AG20443 (cell line): ENCODE measurements at regions not wholly inside any gene's neighbourhood (a gene's known extent, or its start where the extent isn't known, plus 50 kb on each side); places are given as distances from the start of the nearest gene placed in this dataset.

ENCODE experiments used
- DNase-seq: peaks from one replicate; pipeline ENCODE4 v3.0.0; 2012; ENCODE audit warnings: low spot score, mixed read lengths

DNA sequence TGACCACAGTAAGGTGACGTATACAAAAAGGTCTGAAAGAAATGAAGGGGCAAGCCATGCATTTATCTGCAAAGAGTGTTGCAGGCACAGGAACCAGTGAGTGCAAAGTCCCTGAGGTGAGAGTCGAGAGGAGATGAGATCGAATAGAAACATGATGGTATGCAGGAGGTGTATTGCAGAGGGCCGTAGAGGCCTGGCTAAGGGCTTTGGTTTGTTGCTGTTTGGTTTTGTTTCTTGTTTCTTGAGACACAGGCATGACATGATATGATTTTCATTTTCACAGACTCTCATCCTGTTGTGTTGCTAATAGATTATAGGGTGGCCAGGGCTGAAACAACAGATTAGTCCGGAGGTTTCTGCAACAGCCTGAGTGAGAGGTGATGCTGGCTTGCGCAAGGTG lies 80.4 kb downstream of the HSPH1 start:
- DNase-seq = no peak

DNA sequence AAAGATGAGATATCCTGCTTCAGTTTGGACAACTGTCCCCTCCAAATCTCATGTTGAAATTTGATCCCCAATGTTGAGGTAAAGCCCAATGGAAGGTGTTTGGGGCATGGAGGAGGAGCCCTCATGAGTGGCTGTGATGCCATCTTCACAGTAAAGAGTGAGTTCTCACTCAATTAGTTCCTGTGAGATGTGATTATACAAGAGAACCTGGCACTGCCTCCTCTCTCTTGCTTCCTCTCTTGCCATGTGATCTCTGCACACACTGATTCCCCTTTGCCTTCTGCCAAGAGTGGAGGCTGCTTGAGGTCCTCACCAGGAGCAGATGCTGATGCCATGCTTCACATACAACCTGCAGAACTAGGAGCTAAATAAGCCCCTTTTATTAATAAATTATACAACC lies 86.9 kb downstream of the HSPH1 start:
- no peak for DNase-seq

DNA sequence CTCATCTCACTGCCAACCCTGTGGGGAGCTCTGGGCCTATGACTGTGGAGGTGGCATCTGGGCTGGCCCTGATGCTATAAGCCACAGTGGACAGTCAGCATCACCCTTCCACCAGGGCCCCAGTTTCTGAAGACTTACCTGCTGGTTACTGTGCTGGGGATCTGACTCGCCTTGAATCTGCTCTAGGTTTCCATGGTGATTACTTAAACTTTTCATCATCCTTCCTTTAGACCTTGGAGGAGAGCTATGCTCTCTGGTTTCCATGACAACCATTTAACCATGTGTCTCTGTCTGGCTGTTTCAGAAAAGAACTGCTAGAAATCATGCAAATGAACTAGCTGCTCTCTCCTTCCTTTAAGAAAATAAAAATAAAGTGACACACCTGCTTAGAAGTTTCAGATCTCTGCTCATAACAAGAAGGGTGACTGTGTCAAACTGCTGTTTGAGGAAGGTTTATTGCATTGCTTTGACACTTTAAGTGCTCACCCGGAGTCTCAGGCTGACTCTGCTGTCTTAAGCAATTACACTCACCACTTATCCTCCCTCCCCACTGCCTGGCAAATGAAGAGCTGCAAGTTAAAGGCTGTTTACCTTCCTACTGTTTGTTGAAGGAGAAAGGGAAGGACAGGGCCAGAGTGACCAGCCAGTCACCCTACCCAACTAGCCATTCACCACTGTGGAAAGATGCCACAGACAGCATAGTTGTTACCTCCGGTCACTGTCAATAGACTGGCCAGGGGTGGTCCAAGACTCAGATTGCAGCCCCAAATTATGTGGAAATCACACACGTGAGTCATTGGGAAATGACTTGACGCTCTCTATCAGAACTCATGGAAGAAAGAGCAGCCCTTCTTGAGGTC lies 87.6 kb downstream of the HSPH1 start:
- no peak for DNase-seq

GRCh38 chr13:31072041-31072440 lies 89.7 kb downstream of the HSPH1 start:
- DNase-seq = peak; percentile 52

DNA sequence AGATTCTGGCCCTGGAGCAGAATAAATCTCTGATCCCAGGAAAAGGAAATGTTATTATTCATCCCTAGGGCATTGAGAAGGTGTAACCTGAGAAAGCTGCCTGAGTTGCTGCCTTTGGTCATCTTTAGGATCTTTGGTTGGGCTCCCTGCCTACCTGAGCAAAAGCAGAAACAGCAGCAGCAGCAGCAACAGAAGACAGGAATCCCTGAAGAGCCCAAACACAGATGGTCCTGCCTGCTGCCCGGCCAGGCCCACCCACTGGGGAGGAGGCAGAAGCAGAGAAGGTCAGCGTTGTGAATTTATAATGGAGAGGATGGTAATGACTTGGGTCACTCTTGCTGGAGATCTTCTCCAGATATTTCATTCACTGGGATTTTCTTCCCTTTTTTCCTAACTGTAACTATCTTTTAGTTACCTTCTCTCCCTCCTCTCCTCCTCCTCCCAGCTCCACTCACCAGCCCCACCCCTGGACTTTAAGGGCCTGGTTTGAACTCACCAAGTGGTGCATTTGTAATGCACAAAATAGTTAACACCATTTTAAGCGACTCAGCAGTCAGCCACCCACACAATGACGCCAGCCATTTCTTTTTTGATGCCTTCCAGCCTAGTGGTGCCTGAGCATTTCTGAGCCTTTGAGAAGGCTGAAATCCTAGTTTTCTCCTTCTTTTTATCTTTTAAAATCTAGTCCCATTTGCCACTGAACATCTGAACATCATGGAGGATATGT lies 91.7 kb downstream of the HSPH1 start:
- DNase-seq = no peak

DNA sequence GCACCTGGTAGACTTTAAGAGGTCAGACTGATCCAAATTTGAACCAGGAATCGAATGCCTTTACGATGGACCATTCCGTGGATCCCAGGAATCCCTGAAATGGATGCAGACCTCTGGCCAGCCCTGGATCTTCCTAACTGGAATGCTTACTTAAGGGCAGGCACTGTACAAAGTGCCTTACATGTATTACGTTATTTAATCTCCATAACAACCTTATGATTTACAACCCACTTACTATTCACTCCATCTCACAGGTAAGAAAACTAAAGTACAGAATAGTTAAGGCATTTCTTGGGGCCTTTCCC lies 93.6 kb downstream of the HSPH1 start:
- DNase-seq = no peak

DNA sequence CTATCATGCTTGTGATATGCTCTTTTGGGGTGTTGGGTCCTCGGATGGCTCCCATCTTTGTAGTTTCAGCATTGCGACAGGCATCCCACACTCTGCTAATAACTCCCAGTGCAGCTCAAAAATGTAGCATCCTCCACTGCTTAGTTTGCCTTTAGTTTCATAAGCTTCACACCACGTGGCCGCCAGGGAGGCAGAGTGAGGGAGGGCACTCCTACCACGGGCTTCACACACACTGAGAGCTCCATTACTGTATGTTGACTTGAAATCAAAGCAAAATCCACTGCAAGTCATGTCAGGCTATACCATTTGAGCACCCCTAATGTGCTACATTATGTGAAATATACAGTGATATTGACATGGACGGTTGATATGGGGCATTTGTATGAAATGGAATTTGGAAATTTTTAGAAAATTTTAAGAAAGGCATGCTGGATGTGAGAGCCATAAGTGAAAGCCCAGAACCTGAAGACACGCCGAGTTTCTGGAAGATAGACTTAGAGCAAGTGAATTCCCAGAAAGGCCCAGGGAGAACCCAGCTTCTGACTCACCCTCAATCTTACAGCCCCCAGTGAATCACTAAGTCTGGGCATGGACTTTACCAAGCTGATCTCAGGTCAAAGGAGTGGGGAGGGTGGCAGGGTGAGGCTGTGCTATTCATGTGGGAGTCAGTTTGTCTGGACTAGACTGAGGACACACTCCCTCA lies 94.1 kb downstream of the HSPH1 start:
- DNase-seq = peak; percentile 62

DNA sequence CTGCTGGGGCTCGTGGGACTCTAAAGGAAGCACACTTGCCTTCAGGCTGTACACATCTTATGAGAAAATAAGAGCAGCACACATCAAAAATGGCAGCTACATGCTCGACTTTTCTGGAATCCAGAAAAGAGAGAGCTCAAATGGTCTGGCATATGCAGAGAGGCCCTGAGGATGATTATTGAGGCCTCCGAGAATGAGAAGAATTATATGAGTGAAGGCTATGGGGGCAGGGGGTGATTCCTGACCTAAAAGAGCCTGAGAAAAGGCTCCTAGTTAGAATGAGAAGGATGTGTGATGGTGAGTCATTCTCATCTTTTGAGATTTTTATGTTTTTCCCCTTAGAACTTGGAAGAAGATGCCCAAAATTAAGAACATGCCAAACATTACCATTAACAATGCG lies 97.1 kb downstream of the HSPH1 start:
- no peak for DNase-seq

- DNase-seq = no peak
Measured at GRCh38 chr13:31063772-31064171, 97.9 kb downstream of the HSPH1 start.

- no peak for DNase-seq
Measured at GRCh38 chr13:31060655-31061054, 101.0 kb downstream of the HSPH1 start.

GRCh38 chr13:31060220-31060619 lies 101.5 kb downstream of the HSPH1 start:
- DNase-seq = no peak

DNA sequence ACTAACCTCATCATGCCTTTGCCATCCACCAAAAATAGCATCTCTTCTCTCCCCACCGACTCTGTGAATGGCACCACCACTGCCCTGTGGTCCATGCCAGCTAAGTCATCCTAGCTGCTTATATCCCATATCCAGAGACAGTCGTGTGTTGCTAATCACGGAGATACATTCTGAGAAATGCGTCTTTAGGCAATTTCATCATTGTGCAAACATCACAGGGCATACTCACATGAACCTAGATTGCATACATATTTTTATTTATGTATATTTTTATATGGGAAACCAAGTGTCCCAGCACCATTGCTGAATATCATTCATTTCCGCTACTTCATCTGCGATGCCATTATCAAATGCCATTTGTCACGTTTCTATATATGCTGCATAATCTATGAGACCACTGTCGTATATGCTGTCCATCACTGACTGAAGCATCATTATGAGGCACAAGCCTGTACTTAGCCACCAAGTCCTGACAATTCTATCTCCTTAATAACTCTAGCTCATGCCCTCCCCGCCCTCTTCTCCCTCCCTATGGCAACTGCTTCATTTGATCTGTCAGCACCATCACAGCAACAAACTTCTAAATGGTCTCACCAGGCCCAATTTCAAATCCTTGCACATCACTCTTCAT lies 104.2 kb downstream of the HSPH1 start:
- DNase-seq = no peak

- peak; percentile 58 for DNase-seq
Measured at GRCh38 chr13:31056644-31057271, 104.9 kb downstream of the HSPH1 start.

GRCh38 chr13:31055589-31055988 lies 106.1 kb downstream of the HSPH1 start:
- DNase-seq = no peak

DNA sequence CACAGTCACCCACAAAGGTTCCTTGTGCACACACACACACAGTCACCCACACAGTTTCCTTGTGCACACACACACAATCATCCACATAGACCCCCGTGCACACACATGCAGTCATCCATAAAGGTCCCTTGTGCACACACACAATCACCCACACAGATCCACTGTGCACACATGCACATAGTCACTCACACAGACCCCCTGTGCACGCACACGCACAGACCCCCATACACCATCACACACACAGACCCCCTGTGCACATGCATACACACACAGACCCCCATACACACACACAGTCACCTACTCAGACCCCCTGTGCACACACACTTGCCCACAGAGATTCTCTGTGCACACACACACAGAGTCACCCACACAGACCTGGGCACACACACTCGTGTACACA lies 107.1 kb downstream of the HSPH1 start:
- no peak for DNase-seq

DNA sequence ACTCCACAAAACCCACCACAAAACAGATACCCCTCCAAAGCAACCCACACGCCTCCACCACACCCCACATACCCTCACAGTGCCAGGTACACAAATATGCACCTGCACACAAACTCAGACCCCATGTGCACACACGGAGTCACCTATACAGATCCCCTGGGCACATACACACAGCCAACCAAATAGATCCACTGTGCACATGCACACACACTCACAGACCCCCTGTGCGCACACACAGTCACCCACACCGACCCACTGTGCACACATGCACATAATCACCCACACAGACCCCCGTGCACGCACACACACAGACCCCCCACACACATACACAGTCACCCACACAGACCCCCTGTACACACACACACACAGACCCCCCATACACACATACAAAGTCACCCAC lies 107.8 kb downstream of the HSPH1 start:
- no peak for DNase-seq

DNA sequence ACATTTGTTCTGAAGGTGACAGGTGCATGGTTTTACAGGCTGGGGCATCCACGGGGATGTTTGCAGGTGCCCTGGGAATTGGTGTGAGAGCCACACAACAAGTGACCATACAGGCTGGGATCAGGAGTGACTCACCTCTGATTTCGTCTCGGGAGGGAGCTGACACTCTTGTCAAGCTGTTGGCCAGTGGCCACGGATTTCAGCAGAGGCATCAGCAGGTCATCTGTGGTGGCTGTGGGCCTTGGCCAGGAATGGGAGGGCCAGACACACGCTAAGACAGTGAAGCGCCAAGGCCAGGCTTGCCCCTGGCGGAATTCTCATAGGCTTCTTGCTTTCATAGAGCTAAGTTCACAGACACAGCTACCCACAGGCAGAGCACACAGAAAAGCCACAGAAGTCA lies 108.6 kb downstream of the HSPH1 start:
- DNase-seq = no peak

DNA sequence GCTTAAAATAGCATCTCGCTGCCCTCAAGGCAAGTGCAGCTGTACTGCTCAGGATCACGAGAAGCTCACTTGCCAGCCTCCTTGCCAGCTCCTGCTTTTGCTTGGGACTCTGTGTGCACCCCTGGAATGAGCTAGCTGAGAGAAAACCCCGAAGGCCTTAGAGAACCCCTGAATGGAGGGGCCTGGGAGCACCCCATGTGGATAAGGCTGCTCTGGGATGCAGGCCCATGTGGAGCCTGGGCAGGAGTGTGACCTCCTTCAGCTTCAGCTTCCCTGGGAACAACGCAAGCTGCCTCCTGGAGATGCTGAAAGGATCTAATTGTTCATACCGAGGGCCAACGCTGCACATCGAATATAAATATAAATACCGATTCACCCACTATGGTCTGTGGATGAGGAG lies 109.2 kb downstream of the HSPH1 start:
- DNase-seq = no peak

GRCh38 chr13:31051999-31052398 lies 109.7 kb downstream of the HSPH1 start:
- DNase-seq = no peak

DNA sequence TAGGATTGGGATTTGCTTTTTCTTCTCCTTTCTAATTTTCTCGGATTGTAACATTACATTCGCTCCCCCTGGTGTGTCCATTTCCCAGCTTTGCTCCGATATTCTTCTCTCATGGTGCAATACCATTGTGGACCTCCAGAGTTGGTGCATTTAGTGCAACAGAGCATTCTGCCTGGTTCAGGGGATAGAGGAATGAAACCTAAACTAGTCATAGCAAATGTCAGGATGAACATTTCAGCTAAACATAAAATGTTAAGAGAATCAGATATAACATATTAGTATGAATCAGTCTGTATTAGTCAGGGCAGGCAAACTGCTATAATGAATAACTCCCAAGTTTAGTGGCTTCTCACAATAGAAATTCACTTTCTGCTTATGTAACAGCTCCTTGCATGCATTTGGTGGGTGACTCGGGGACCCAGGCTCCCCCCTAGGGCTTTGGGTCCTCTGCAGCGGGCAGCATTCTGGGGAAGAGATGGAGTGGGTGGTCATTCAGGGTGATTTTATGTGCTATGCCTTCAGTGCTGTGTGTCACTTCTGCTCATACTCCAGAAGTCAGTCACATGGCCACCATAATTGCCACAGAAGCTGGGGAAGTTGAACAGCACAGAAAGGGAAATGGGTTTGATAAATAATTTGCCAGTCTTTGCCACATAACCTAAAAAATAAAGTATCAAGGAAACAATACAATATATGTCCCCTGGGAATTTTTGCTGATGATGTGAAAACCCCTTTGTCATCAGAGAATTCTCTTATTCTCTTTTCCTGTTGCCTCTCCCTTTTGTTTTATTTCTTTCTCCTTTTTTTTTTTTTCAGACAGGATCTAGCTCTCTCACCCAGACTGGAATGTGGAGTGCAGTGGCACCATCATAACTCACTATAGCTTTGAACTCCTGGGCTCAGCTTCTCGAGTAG lies 111.0 kb downstream of the HSPH1 start:
- DNase-seq = no peak

- no peak for DNase-seq
Measured at GRCh38 chr13:31049833-31050232, 111.9 kb downstream of the HSPH1 start.
